SK-N-SH (cell line): ENCODE measurements at regions not wholly inside any gene's neighbourhood (a gene's known extent, or its start where the extent isn't known, plus 50 kb on each side); places are given as distances from the start of the nearest gene placed in this dataset.
"Not testable (repeated sequence)": the region's sequence is repeated elsewhere in the genome, so short reads cannot be mapped to it uniquely, and the experiment has no call there.

ENCODE experiments used
- CTCF ChIA-PET: fragments of 300-600, 350-600 bp; formaldehyde crosslinking; extraction: SDS; loops from one replicate; lab custom pipeline; 2021; lab: Yijun Ruan, JAX
- POLR2A ChIA-PET: fragments of 350-600 bp; sonication (Branson Sonifier 250); formaldehyde crosslinking; extraction: SDS; loops from one replicate; lab custom pipeline; 2020; ENCODE audit warnings: antibody characterized with exemption, inconsistent platforms; lab: Yijun Ruan, JAX
- DNase-seq: peaks from one replicate; pipeline ENCODE4 v3.0.0; 2012
- H2AFZ ChIP-seq: fragments of 200-600 bp; sonication (generic); 2 replicates; pipeline ENCODE4 v1.8.1; 2016; ENCODE audit warnings: antibody characterized with exemption, mild to moderate bottlenecking, low read depth
- H3F3A ChIP-seq: fragments of 200-600 bp; sonication (generic); replicated peaks from 2 replicates; pipeline ENCODE3; 2016; ENCODE audit warnings: antibody characterized with exemption, mild to moderate bottlenecking; ENCODE audit not compliant: insufficient read depth
- H3K27ac ChIP-seq, 2 experiments: fragments of 200-500 bp in 1 of 2; fragments of 200-600 bp in 1 of 2; sonication (Bioruptor generic) in 1 of 2; sonication (generic), shearing (Covaris generic) in 1 of 2; 2 replicates each; pipeline versions ENCODE4 v1.5.1 to v1.6.1; 2014 to 2016; ENCODE audit warnings: low read depth in 2 of 2, inconsistent platforms in 1 of 2, low read length in 1 of 2, mild to moderate bottlenecking in 1 of 2, mixed read lengths in 1 of 2
- H3K27me3 ChIP-seq: fragments of 200-600 bp; sonication (generic), shearing (Covaris generic); 2 replicates; pipeline ENCODE4 v1.6.1; 2016; ENCODE audit warnings: mixed run types; ENCODE audit not compliant: insufficient read depth
- H3K36me3 ChIP-seq, 2 experiments: fragments of 200-500 bp in 1 of 2; fragments of 200-600 bp in 1 of 2; sonication (Bioruptor generic) in 1 of 2; sonication (generic) in 1 of 2; replicated peaks in 1 of 2; 2 replicates each; pipeline versions ENCODE3 to v1.5.1; 2014 to 2016; ENCODE audit warnings: low read length in 1 of 2, mild to moderate bottlenecking in 1 of 2; ENCODE audit not compliant: insufficient read depth in 2 of 2, control insufficient read depth in 1 of 2
- H3K4me1 ChIP-seq, 2 experiments: fragments of 200-500 bp in 1 of 2; fragments of 200-600 bp in 1 of 2; sonication (Bioruptor generic) in 1 of 2; sonication (generic), shearing (Covaris generic) in 1 of 2; 2 replicates each; pipeline versions ENCODE4 v1.5.1 to v1.6.1; 2014 to 2016; ENCODE audit warnings: low read depth in 1 of 2, low read length in 1 of 2, mixed run types in 1 of 2; ENCODE audit not compliant: insufficient read depth in 2 of 2, control insufficient read depth in 1 of 2
- H3K4me2 ChIP-seq: fragments of 200-600 bp; sonication (generic), shearing (Covaris generic); 2 replicates; pipeline ENCODE4 v1.6.1; 2017; ENCODE audit warnings: mixed run types
- H3K4me3 ChIP-seq, 2 experiments: fragments of 200-500 bp in 1 of 2; fragments of 200-600 bp in 1 of 2; sonication (Bioruptor generic) in 1 of 2; sonication (generic), shearing (Covaris generic) in 1 of 2; 2 replicates each; pipeline versions ENCODE4 v1.5.1 to v1.8.1; 2014 to 2016; ENCODE audit warnings: low read depth in 2 of 2, inconsistent platforms in 1 of 2, low read length in 1 of 2, mild to moderate bottlenecking in 1 of 2, mixed read lengths in 1 of 2, moderate library complexity in 1 of 2
- H3K79me2 ChIP-seq: fragments of 200-600 bp; sonication (generic); 2 replicates; pipeline ENCODE4 v1.8.1; 2017; ENCODE audit warnings: mild to moderate bottlenecking; ENCODE audit not compliant: insufficient read depth
- H3K9ac ChIP-seq: fragments of 200-600 bp; sonication (generic); 2 replicates; pipeline ENCODE4 v1.6.1; 2017; ENCODE audit warnings: mixed run types
- H3K9me2 ChIP-seq: fragments of 200-600 bp; sonication (generic); 2 replicates; pipeline ENCODE4 v1.6.1; 2017; ENCODE audit warnings: mixed run types
- H3K9me3 ChIP-seq: fragments of 200-600 bp; sonication (generic); 2 replicates; pipeline ENCODE4 v1.6.1; 2017; ENCODE audit warnings: mixed run types, mild to moderate bottlenecking, moderate library complexity
- H4K20me1 ChIP-seq: fragments of 200-600 bp; sonication (generic); 2 replicates; pipeline ENCODE4 v1.6.1; 2017; ENCODE audit warnings: mild to moderate bottlenecking, mixed run types; ENCODE audit not compliant: insufficient read depth
- WGBS: methylation state at CpG from one replicate; pipeline ENCODE4 v1.1.6; 2017; ENCODE audit warnings: low lambda C conversion rate; 5-methylcytosine and 5-hydroxymethylcytosine counted together

DNA sequence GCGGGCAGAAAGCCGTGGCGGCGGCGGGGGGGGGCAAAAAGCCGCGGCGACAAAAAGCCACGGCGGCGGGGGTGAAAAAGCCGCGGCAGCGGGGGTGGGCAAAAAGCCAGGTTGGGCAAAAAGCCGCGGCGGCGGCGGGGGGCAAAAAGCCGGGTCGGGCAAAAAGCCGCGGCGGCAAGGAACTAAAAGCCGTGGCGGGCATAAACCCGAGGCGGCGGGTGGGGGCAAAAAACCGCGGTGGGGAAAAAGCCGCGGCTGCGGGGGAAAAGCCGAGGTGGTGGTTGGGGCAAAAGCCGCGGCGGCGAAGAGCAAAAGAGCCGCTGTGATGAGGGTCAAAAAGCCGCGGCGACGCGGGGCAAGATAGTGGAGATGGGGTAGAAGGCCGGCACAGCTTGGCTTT, 1834.2 kb downstream of the FOXD4L5 start:
- H3K36me3 ChIP-seq, H3K4me1 ChIP-seq, CTCF ChIA-PET, H3F3A ChIP-seq, H3K4me3 ChIP-seq, DNase-seq, H3K4me2 ChIP-seq, H3K27me3 ChIP-seq, H3K9me3 ChIP-seq, H3K9ac ChIP-seq, H2AFZ ChIP-seq, H3K79me2 ChIP-seq, H3K27ac ChIP-seq, POLR2A ChIA-PET, H4K20me1 ChIP-seq, H3K9me2 ChIP-seq: not testable (repeated sequence)
- WGBS: under 1% methylated on average over 33 of the region's 46 CpGs

DNA sequence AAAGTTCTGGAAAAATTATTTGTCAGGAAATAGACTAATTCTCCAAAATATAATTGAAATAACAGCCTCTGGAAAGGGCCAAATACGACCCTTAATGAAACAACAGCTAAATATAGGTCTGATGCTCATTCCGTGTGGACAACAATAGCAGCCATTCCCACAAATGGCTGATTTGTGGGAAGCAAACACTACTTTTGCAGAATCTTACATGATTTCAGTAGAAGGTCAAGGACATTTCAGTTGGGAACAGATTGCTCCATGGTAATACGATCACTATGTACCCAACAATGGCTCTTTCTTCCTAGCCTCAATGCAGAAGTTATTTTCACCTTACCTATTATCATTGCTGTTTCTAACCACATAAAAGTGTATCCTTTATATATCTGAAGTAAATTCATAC, 1859.9 kb downstream of the FOXD4L5 start:
- H3F3A ChIP-seq, DNase-seq, H3K9me2 ChIP-seq, CTCF ChIA-PET, POLR2A ChIA-PET, H4K20me1 ChIP-seq, H3K4me2 ChIP-seq, H3K9ac ChIP-seq, H3K79me2 ChIP-seq, H3K27ac ChIP-seq, H3K36me3 ChIP-seq, H3K9me3 ChIP-seq, H2AFZ ChIP-seq, H3K27me3 ChIP-seq, H3K4me1 ChIP-seq, H3K4me3 ChIP-seq: not testable (repeated sequence)
- WGBS: 100% methylated on average over 1 of the region's 3 CpGs

DNA sequence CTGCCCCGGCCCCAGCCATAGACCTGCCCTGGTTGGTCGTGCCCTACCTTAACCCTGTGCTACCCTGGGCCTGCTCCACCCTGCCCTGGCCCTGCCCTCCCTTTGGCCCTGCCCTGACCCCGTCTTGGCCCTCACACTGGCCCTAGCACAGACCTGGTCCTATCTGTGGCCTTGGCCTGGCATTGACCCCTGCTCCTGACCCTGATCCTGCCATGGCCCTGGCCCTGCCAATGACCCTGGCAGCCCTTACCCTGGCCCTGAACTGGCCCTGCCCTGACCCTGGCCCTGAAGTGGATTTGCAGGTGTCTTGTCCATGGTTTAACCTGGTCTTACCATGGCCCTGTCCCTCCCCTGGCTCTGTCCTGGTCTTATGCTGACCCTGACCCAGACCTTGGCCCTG, 1894.1 kb downstream of the FOXD4L5 start:
- H3K4me3 ChIP-seq, H3K4me2 ChIP-seq, H3K9me3 ChIP-seq, H2AFZ ChIP-seq, H4K20me1 ChIP-seq, H3K9me2 ChIP-seq, H3K36me3 ChIP-seq, DNase-seq, H3F3A ChIP-seq, H3K9ac ChIP-seq, H3K79me2 ChIP-seq, H3K27me3 ChIP-seq, POLR2A ChIA-PET, CTCF ChIA-PET, H3K27ac ChIP-seq, H3K4me1 ChIP-seq: not testable (repeated sequence)
- WGBS: no CpG with 5 or more reads among the region's 3 CpGs

DNA sequence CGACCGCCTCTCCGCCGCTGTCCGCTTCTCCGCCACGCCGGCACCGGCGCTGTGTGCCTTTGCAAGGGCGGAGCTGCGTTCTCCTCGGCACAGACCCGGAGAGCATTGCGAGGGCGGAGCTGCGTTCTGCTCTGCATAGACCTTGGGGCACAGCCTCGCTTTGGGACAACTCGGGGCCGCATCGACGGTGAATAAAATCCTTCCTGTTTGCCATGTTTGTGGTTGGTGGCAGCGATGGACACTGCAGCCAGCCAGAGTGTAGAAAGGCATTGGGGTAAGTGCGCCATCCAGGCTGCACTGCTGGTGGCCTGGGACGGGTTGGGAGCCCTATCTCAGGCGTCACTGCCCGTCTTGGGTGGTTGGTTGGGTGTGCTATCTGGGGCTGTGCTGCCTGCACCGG, 1899.5 kb downstream of the FOXD4L5 start:
- H3K27me3 ChIP-seq, H3K36me3 ChIP-seq, H3F3A ChIP-seq, H3K79me2 ChIP-seq, H3K27ac ChIP-seq, H3K4me3 ChIP-seq, H3K9ac ChIP-seq, DNase-seq, CTCF ChIA-PET, H3K4me1 ChIP-seq, H3K9me2 ChIP-seq, H3K9me3 ChIP-seq, H4K20me1 ChIP-seq, POLR2A ChIA-PET, H2AFZ ChIP-seq, H3K4me2 ChIP-seq: not testable (repeated sequence)
- WGBS: 68% methylated on average over 5 of the region's 28 CpGs

DNA sequence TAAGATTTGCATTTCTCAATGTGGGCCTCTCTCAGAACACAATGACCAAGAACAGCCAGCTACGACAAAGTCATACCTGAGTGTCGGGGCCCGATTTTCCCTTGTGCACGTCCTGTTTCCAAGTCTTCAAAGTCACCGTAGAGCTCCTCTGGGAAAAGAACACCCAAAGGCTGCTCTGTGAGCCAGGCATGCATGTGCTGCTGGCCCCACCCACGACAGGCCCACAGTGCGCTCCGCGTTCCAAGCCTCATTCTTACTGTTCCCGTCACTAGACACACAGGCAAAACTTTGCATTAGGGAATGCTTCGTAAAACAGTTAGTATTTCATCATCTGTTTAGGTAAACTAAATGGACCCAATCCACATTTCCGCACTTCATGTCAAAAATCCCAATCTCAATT, 1905.1 kb downstream of the FOXD4L5 start:
- H2AFZ ChIP-seq, H3K4me2 ChIP-seq, H3K27me3 ChIP-seq, H3K4me1 ChIP-seq, H3F3A ChIP-seq, CTCF ChIA-PET, H3K9me2 ChIP-seq, H4K20me1 ChIP-seq, H3K36me3 ChIP-seq, H3K9me3 ChIP-seq, DNase-seq, H3K27ac ChIP-seq, POLR2A ChIA-PET, H3K4me3 ChIP-seq, H3K79me2 ChIP-seq, H3K9ac ChIP-seq: not testable (repeated sequence)
- WGBS: 70% methylated on average over 11 of the region's 12 CpGs

DNA sequence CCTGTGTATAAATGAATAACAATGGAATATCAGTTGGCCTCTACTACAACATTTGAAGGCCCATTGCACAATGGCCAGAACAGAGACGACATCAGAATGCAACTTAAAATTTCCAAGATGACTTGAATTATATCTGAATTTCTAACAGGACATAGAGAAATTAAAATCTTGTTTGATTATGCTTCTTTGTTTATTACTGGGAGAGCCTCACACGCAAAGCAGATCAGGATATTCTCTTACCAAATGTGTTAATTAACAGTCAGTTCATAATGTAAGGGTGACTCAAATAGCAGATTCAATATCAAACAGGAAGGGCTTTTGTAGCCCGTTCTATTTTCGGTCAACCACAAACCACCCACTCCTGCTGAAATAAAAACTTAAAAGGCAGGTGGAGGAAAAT, 1930.8 kb downstream of the FOXD4L5 start:
- H3K36me3 ChIP-seq, H3K9ac ChIP-seq, H3K27me3 ChIP-seq, H2AFZ ChIP-seq, CTCF ChIA-PET, DNase-seq, H3K4me3 ChIP-seq, H3K4me1 ChIP-seq, H3K9me3 ChIP-seq, H3K4me2 ChIP-seq, H3K27ac ChIP-seq, POLR2A ChIA-PET, H4K20me1 ChIP-seq, H3F3A ChIP-seq, H3K9me2 ChIP-seq: not testable (repeated sequence)
- WGBS: 77% methylated on average over 3 of the region's 4 CpGs
- peaks cover 18% of the 10 kb centered on the region; the same call in 1 of the 2 replicates for H3K79me2 ChIP-seq
